Osteocyte (in vitro differentiated cells): ENCODE measurements at regions not wholly inside any gene's neighbourhood (a gene's known extent, or its start where the extent isn't known, plus 50 kb on each side); places are given as distances from the start of the nearest gene placed in this dataset.

Experiments used
- DNase-seq: peaks from one replicate; pipeline ENCODE4 v3.0.0; 2021; ENCODE audit warnings: mixed read lengths; ENCODE audit not compliant: unreplicated experiment; ENCODE audit errors: extremely low spot score
- H3K27ac Mint-ChIP-seq: one replicate; pipeline ENCODE4 v1.8.0; 2021; ENCODE audit warnings: mild to moderate bottlenecking, mixed read lengths; ENCODE audit not compliant: unreplicated experiment
- H3K27me3 Mint-ChIP-seq: one replicate; pipeline ENCODE4 v1.8.0; 2021; ENCODE audit warnings: mixed read lengths; ENCODE audit not compliant: unreplicated experiment
- H3K36me3 Mint-ChIP-seq: one replicate; pipeline ENCODE4 v1.8.0; 2021; ENCODE audit warnings: mixed read lengths; ENCODE audit not compliant: unreplicated experiment
- H3K4me1 Mint-ChIP-seq: one replicate; pipeline ENCODE4 v1.8.0; 2021; ENCODE audit warnings: mixed read lengths; ENCODE audit not compliant: unreplicated experiment
- H3K4me3 Mint-ChIP-seq: one replicate; pipeline ENCODE4 v1.8.0; 2021; ENCODE audit warnings: mild to moderate bottlenecking, moderate library complexity, mixed read lengths; ENCODE audit not compliant: unreplicated experiment
- H3K9me3 Mint-ChIP-seq: one replicate; pipeline ENCODE4 v1.8.0; 2021; ENCODE audit warnings: mixed read lengths; ENCODE audit not compliant: unreplicated experiment
- CTCF ChIP-seq: fragments of 200-600 bp; sonication (generic); IDR thresholded peaks from 2 replicates; pipeline ENCODE4 v1.5.0; 2021; ENCODE audit warnings: antibody characterized with exemption, mild to moderate bottlenecking, moderate library complexity

- H3K9me3 Mint-ChIP-seq: peaks cover 5% of the 10 kb centered on the region
- DNase-seq: no peak
- H3K4me3 Mint-ChIP-seq: no peak overlapping the region
- H3K27ac Mint-ChIP-seq: no peak overlapping the region
- H3K27me3 Mint-ChIP-seq: peaks cover 57% of the 10 kb centered on the region
- no peaks in the 10 kb centered on the region for H3K4me1 Mint-ChIP-seq
- H3K36me3 Mint-ChIP-seq: no peaks in the 10 kb centered on the region
- TF ChIP-seq CTCF: no peak
Observed at GRCh38 chr15:79213650-79214049, 68.9 kb upstream of the ANKRD34C start.

GRCh38 chr15:79212589-79213157 is 69.8 kb upstream of the ANKRD34C start:
- Mint-ChIP-seq H3K27ac (no peak overlapping the region), H3K4me1 (no peaks in the 10 kb centered on the region), H3K4me3 (no peak overlapping the region), H3K27me3 (peaks cover 66% of the 10 kb centered on the region), H3K9me3 (peaks cover 5% of the 10 kb centered on the region), H3K36me3 (no peaks in the 10 kb centered on the region)
- TF ChIP-seq CTCF: no peak
- DNase-seq: no peak

- H3K27me3 Mint-ChIP-seq: peaks cover 64% of the 10 kb centered on the region
- H3K9me3 Mint-ChIP-seq: no peaks in the 10 kb centered on the region
- DNase-seq: no peak
- no peak overlapping the region for H3K27ac Mint-ChIP-seq
- no peak overlapping the region for H3K4me3 Mint-ChIP-seq
- no peaks in the 10 kb centered on the region for H3K36me3 Mint-ChIP-seq
- no peak for TF ChIP-seq CTCF
- H3K4me1 Mint-ChIP-seq: no peaks in the 10 kb centered on the region
Observed at GRCh38 chr15:79211481-79211880, 71.0 kb upstream of the ANKRD34C start.

- Mint-ChIP-seq H3K27ac (no peak overlapping the region), H3K4me3 (no peak overlapping the region), H3K27me3 (peaks cover 75% of the 10 kb centered on the region), H3K9me3 (no peaks in the 10 kb centered on the region), H3K4me1 (no peaks in the 10 kb centered on the region), H3K36me3 (no peaks in the 10 kb centered on the region)
- DNase-seq: no peak
- TF ChIP-seq CTCF: no peak
Observed at GRCh38 chr15:79209690-79210089, 72.8 kb upstream of the ANKRD34C start.

GRCh38 chr15:79209116-79209515 is 73.4 kb upstream of the ANKRD34C start:
- Mint-ChIP-seq H3K27me3 (peaks cover 80% of the 10 kb centered on the region), H3K4me3 (no peak overlapping the region), H3K9me3 (no peaks in the 10 kb centered on the region), H3K4me1 (no peaks in the 10 kb centered on the region), H3K36me3 (no peaks in the 10 kb centered on the region), H3K27ac (no peak overlapping the region)
- no peak for TF ChIP-seq CTCF
- DNase-seq: no peak
